Transverse colon (tissue), 4 donors: ENCODE measurements at regions not wholly inside any gene's neighbourhood (a gene's known extent, or its start where the extent isn't known, plus 50 kb on each side); places are given as distances from the start of the nearest gene placed in this dataset.

Source experiments
- CTCF ChIP-seq, 5 experiments: fragments of 200-600 bp in 3 of 5; fragments of 450-650 bp in 2 of 5; sonication (generic) in 3 of 5; IDR thresholded peaks; 1 replicate in 2 of 5; 2 replicates in 3 of 5; pipeline ENCODE4 v1.5.1; 2016 to 2017; ENCODE audit warnings: antibody characterized with exemption in 5 of 5, inconsistent platforms in 3 of 5, mild to moderate bottlenecking in 2 of 5, moderate library complexity in 1 of 5
- POLR2A ChIP-seq: fragments of 450-650 bp; IDR thresholded peaks from one replicate; pipeline ENCODE4 v1.6.1; 2016; ENCODE audit warnings: antibody characterized with exemption, mild to moderate bottlenecking, moderate library complexity
- POLR2AphosphoS5 ChIP-seq, 3 donors: sonication (generic); formaldehyde crosslinking; IDR thresholded peaks; one replicate each; pipeline ENCODE4 v1.6.1; 2016; ENCODE audit warnings: antibody characterized with exemption in 3 of 3

GRCh38 chr7:130927062-130927461, 193.1 kb upstream of the KLF14 start:
- TF ChIP-seq CTCF (IDR thresholded peaks at IDR 0.05) (no peak), POLR2A (no peak), POLR2AphosphoS5 (IDR thresholded peaks at IDR 0.05) (no peak)
